Left lobe of liver (tissue), 2 donors: ENCODE measurements at regions not wholly inside any gene's neighbourhood (a gene's known extent, or its start where the extent isn't known, plus 50 kb on each side); places are given as distances from the start of the nearest gene placed in this dataset.
"Not testable (repeated sequence)": the region's sequence is repeated elsewhere in the genome, so short reads cannot be mapped to it uniquely, and the experiment has no call there.

ENCODE experiments used
- ATAC-seq: fragments of 200-7000 bp; cut with Tn5 transposase; one replicate; pipeline ENCODE4 v1.9.1; 2020; ENCODE audit warnings: mild to moderate bottlenecking, moderate library complexity
- DNase-seq: peaks from one replicate; pipeline ENCODE4 v3.0.0-alpha.2; 2020; ENCODE audit warnings: low spot score
- donor health status: DM: no; HTN: no; CAD: no; lungs with moderate emphysema.
- donor health status: DM: no; HTN: yes; CAD: no.

- ATAC-seq = no peak
- DNase-seq = no peak
Measured at GRCh38 chr3:165716592-165716991, 120.6 kb downstream of the BCHE start.

GRCh38 chr3:165713479-165713878 is 123.7 kb downstream of the BCHE start:
- no peak for DNase-seq
- ATAC-seq = no peak

- ATAC-seq (no peak), DNase-seq (no peak)
Measured at GRCh38 chr3:165712382-165712781, 124.8 kb downstream of the BCHE start.

GRCh38 chr3:165697910-165698309 is 139.3 kb downstream of the BCHE start:
- ATAC-seq = no peak
- DNase-seq = no peak

- ATAC-seq = no peak
- DNase-seq = no peak
Measured at GRCh38 chr3:165696496-165696895, 140.7 kb downstream of the BCHE start.

- ATAC-seq (no peak), DNase-seq (no peak)
Measured at GRCh38 chr3:165683947-165684346, 153.3 kb downstream of the BCHE start.

GRCh38 chr3:165682734-165683133 is 154.5 kb downstream of the BCHE start:
- ATAC-seq (no peak), DNase-seq (no peak)

GRCh38 chr3:165669967-165670366 is 167.3 kb downstream of the BCHE start:
- DNase-seq (no peak), ATAC-seq (no peak)

GRCh38 chr3:165669504-165669903 is 167.7 kb downstream of the BCHE start:
- ATAC-seq (no peak), DNase-seq (no peak)

GRCh38 chr3:165667676-165668075 is 169.5 kb downstream of the BCHE start:
- no peak for ATAC-seq
- DNase-seq = no peak

- DNase-seq (no peak), ATAC-seq (no peak)
Measured at GRCh38 chr3:165658027-165658426, 179.2 kb downstream of the BCHE start.

- ATAC-seq = no peak
- no peak for DNase-seq
Measured at GRCh38 chr3:165653130-165653778, 184.0 kb downstream of the BCHE start.

- DNase-seq, ATAC-seq: not testable (repeated sequence)
Measured at GRCh38 chr3:165649282-165649681, 187.9 kb downstream of the BCHE start.

GRCh38 chr3:165645191-165645590 is 192.0 kb downstream of the BCHE start:
- no peak for DNase-seq
- ATAC-seq = no peak

- no peak for ATAC-seq
- DNase-seq = no peak
Measured at GRCh38 chr3:165644331-165644730, 192.9 kb downstream of the BCHE start.

- ATAC-seq (no peak), DNase-seq (no peak)
Measured at GRCh38 chr3:165643425-165643824, 193.8 kb downstream of the BCHE start.

- DNase-seq (peak; percentile 54), ATAC-seq (peak; percentile 79)
Measured at GRCh38 chr3:165642761-165643420, 194.3 kb downstream of the BCHE start.

- ATAC-seq = no peak
- no peak for DNase-seq
Measured at GRCh38 chr3:165641569-165642310, 195.5 kb downstream of the BCHE start.

- DNase-seq = no peak
- peak; percentile 58 for ATAC-seq
Measured at GRCh38 chr3:165640970-165641369, 196.3 kb downstream of the BCHE start.

- no peak for ATAC-seq
- DNase-seq = no peak
Measured at GRCh38 chr3:165640031-165640430, 197.2 kb downstream of the BCHE start.

GRCh38 chr3:165638034-165638433 is 199.2 kb downstream of the BCHE start:
- no peak for DNase-seq
- peak; percentile 8 for ATAC-seq

- DNase-seq = no peak
- no peak for ATAC-seq
Measured at GRCh38 chr3:165636684-165637015, 200.6 kb downstream of the BCHE start.
